Activated T-cell treated with anti-CD3 and anti-CD28 coated beads, Interleukin-2, amount 50 U/mL, for 48 hours (primary cell): ENCODE measurements at regions not wholly inside any gene's neighbourhood (a gene's known extent, or its start where the extent isn't known, plus 50 kb on each side); places are given as distances from the start of the nearest gene placed in this dataset.

Experiments
- DNase-seq, 2 experiments: peaks; one replicate each; pipeline ENCODE4 v3.0.0-alpha.2; 2020

- DNase-seq = no peak
Observed at GRCh38 chr2:129879614-129880180, 99.8 kb upstream of the RAB6C start.

GRCh38 chr2:129880309-129880708 lies 99.2 kb upstream of the RAB6C start:
- no peak for DNase-seq

GRCh38 chr2:129880971-129881370 lies 98.5 kb upstream of the RAB6C start:
- DNase-seq = no peak

- no peak for DNase-seq
Observed at GRCh38 chr2:129881786-129882396, 97.6 kb upstream of the RAB6C start.

GRCh38 chr2:129882476-129882875 lies 97.0 kb upstream of the RAB6C start:
- no peak for DNase-seq

- no peak for DNase-seq
Observed at GRCh38 chr2:129883121-129883520, 96.3 kb upstream of the RAB6C start.

GRCh38 chr2:129884221-129884786 lies 95.2 kb upstream of the RAB6C start:
- no peak for DNase-seq

GRCh38 chr2:129885735-129886134 lies 93.7 kb upstream of the RAB6C start:
- no peak for DNase-seq

- DNase-seq = no peak
Observed at GRCh38 chr2:129887688-129888266, 91.7 kb upstream of the RAB6C start.

GRCh38 chr2:129888461-129888860 lies 91.0 kb upstream of the RAB6C start:
- DNase-seq = no peak

GRCh38 chr2:129888896-129889295 lies 90.6 kb upstream of the RAB6C start:
- DNase-seq = no peak

GRCh38 chr2:129891341-129892320 lies 87.8 kb upstream of the RAB6C start:
- DNase-seq = no peak

GRCh38 chr2:129892360-129892759 lies 87.1 kb upstream of the RAB6C start:
- DNase-seq = no peak

GRCh38 chr2:129892773-129893172 lies 86.7 kb upstream of the RAB6C start:
- no peak for DNase-seq

- no peak for DNase-seq
Observed at GRCh38 chr2:129893244-129893643, 86.2 kb upstream of the RAB6C start.

GRCh38 chr2:129894616-129895015 lies 84.8 kb upstream of the RAB6C start:
- DNase-seq = no peak

GRCh38 chr2:129895061-129895460 lies 84.4 kb upstream of the RAB6C start:
- DNase-seq = no peak

- no peak for DNase-seq
Observed at GRCh38 chr2:129895526-129896082, 83.9 kb upstream of the RAB6C start.

GRCh38 chr2:129896226-129897100 lies 83.0 kb upstream of the RAB6C start:
- DNase-seq = no peak

GRCh38 chr2:129901754-129902415 lies 77.6 kb upstream of the RAB6C start:
- DNase-seq = peak in 1 of 2 experiments; percentile 2
